NB4 (cell line): ENCODE measurements at regions not wholly inside any gene's neighbourhood (a gene's known extent, or its start where the extent isn't known, plus 50 kb on each side); places are given as distances from the start of the nearest gene placed in this dataset.

Experiments
- MYC ChIP-seq: IDR thresholded peaks from 2 replicates; pipeline ENCODE4 v1.6.1; 2011; ENCODE audit warnings: low read depth, low read length
- POLR2A ChIP-seq: IDR thresholded peaks from 2 replicates; pipeline ENCODE4 v1.6.1; 2011; ENCODE audit warnings: mild to moderate bottlenecking; ENCODE audit not compliant: insufficient read length; ENCODE audit errors: extremely low read depth
- TF ChIP-seq, protein P1 (sequence below): IDR thresholded peaks from one replicate; pipeline ENCODE4 v1.5.1; 2012; ENCODE audit warnings: low read depth, low read length
- TF ChIP-seq, protein P2 (sequence below): IDR thresholded peaks from 2 replicates; pipeline ENCODE4 v1.6.1; 2011; ENCODE audit warnings: low read depth, low read length

GRCh38 chr4:116755051-116755450, 330.3 kb downstream of the TRAM1L1 start:
- TF ChIP-seq, protein P1, sequence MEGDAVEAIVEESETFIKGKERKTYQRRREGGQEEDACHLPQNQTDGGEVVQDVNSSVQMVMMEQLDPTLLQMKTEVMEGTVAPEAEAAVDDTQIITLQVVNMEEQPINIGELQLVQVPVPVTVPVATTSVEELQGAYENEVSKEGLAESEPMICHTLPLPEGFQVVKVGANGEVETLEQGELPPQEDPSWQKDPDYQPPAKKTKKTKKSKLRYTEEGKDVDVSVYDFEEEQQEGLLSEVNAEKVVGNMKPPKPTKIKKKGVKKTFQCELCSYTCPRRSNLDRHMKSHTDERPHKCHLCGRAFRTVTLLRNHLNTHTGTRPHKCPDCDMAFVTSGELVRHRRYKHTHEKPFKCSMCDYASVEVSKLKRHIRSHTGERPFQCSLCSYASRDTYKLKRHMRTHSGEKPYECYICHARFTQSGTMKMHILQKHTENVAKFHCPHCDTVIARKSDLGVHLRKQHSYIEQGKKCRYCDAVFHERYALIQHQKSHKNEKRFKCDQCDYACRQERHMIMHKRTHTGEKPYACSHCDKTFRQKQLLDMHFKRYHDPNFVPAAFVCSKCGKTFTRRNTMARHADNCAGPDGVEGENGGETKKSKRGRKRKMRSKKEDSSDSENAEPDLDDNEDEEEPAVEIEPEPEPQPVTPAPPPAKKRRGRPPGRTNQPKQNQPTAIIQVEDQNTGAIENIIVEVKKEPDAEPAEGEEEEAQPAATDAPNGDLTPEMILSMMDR: no peak
- TF ChIP-seq, protein P2, sequence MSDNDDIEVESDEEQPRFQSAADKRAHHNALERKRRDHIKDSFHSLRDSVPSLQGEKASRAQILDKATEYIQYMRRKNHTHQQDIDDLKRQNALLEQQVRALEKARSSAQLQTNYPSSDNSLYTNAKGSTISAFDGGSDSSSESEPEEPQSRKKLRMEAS: no peak
- no peak for TF ChIP-seq POLR2A
- no peak for TF ChIP-seq MYC
